ENCODE measurements at regions not wholly inside any gene's neighbourhood (a gene's known extent, or its start where the extent isn't known, plus 50 kb on each side); places are given as distances from the start of the nearest gene placed in this dataset.

DNA sequence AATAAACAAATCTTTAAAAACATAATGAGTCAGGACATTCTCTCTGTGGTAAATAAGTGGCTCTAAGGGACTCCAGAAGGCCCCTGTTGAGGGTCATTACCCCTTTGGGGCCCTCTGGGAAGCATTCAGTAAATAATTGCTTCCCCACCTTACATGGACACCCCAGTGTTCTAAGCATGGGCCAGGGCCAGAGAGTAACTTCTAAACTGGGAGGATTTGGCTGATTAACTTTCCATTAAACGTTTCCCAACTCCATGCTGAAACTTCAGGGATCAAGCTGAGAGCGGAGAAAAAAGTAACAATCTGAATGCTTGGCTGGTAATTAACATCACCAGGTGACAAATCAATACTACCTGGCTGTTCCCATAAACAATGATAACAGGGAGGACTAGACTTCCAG lies 783.9 kb upstream of the LRRC4C start:
- Histone ChIP-seq H3K27ac (no peak overlapping the region), H3K36me3 (no peaks in the 10 kb centered on the region), H3K27me3 (no peaks in the 10 kb centered on the region), H3K4me3 (no peak overlapping the region), H3K9me3 (no peaks in the 10 kb centered on the region), H3K4me1 (no peaks in the 10 kb centered on the region), H3K9ac (ENCODE audit: low read depth in 2 of 2, low read length in 2 of 2) (no peak overlapping the region)
- DNase-seq: no peak
- intact Hi-C loops (cut with DNase I): no loop called here
- TF ChIP-seq, protein P1, sequence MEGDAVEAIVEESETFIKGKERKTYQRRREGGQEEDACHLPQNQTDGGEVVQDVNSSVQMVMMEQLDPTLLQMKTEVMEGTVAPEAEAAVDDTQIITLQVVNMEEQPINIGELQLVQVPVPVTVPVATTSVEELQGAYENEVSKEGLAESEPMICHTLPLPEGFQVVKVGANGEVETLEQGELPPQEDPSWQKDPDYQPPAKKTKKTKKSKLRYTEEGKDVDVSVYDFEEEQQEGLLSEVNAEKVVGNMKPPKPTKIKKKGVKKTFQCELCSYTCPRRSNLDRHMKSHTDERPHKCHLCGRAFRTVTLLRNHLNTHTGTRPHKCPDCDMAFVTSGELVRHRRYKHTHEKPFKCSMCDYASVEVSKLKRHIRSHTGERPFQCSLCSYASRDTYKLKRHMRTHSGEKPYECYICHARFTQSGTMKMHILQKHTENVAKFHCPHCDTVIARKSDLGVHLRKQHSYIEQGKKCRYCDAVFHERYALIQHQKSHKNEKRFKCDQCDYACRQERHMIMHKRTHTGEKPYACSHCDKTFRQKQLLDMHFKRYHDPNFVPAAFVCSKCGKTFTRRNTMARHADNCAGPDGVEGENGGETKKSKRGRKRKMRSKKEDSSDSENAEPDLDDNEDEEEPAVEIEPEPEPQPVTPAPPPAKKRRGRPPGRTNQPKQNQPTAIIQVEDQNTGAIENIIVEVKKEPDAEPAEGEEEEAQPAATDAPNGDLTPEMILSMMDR (IDR thresholded peaks at IDR 0.05): no peak

DNA sequence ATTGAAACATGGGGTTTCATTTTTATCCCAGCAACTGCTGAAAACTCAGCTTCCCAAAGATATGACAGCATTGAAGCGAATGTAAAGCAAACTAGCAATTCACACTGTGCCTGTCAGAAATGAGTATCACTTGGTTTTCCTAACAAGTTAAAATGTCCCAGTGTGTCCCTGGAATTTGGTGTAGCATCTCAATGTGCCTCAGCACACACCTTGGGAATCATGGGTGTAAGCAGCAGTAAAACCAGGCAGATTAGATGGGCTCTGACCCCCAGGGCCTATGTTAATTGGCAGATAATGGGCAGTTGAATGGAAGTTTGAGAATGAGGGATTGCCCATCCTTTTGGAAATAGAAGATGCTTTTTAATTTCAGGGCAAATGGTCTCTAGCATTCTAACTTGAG lies 784.9 kb upstream of the LRRC4C start:
- no peak overlapping the region for H3K9ac ChIP-seq (ENCODE audit: low read depth in 2 of 2, low read length in 2 of 2)
- H3K9me3 ChIP-seq: no peaks in the 10 kb centered on the region
- no peak overlapping the region for H3K4me3 ChIP-seq
- no peaks in the 10 kb centered on the region for H3K27me3 ChIP-seq
- no peaks in the 10 kb centered on the region for H3K4me1 ChIP-seq
- intact Hi-C loops (cut with DNase I): no loop called here
- H3K36me3 ChIP-seq: no peaks in the 10 kb centered on the region
- TF ChIP-seq, protein P1 (IDR thresholded peaks at IDR 0.05): no peak
- DNase-seq: no peak
- no peak overlapping the region for H3K27ac ChIP-seq

DNA sequence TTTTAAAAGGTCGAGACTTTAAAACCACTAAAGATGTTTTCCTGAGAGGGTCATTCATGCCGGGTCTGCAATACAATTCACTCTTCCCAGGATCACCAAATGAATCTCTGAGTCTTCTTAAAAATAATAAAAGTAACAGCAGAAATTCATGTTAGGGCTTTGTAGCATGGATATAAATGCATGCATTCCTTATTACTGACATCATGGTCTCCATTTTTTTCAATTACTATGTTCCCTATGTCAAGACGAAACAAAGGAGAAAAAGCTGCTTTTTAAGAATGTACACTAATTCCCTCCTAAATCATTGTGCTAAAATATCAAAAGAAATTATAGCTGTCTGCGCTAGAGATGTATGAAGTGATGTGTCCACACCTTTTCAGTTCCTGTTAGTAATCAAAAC lies 789.9 kb upstream of the LRRC4C start:
- Histone ChIP-seq H3K9ac (ENCODE audit: low read depth in 2 of 2, low read length in 2 of 2) (no peak overlapping the region), H3K9me3 (no peaks in the 10 kb centered on the region), H3K27me3 (no peaks in the 10 kb centered on the region), H3K36me3 (no peaks in the 10 kb centered on the region), H3K4me1 (no peaks in the 10 kb centered on the region), H3K27ac (no peak overlapping the region), H3K4me3 (no peak overlapping the region)
- no peak for DNase-seq
- intact Hi-C loops (cut with DNase I): no loop called here
- TF ChIP-seq, protein P1 (IDR thresholded peaks at IDR 0.05): no peak

DNA sequence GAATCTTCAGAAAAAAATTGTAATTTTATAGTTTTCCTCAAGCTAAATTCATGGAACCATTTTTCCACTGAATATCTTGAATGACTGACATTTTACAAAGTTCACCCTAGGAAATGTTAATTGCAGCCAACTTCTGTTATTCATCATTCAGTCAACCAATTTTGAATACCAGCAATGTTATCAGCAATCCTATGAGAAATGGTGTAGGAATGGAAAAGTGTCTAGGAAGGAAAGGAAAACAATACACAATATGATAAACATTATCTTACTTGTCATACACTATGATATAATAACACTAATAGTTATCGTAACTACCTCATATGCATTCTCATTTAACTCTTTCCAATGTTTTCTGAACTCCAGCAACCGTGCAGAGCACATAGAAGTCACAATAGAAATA lies 790.5 kb upstream of the LRRC4C start:
- TF ChIP-seq, protein P1 (IDR thresholded peaks at IDR 0.05): no peak
- no peak for DNase-seq
- Histone ChIP-seq H3K4me3 (no peak overlapping the region), H3K9ac (ENCODE audit: low read depth in 2 of 2, low read length in 2 of 2) (no peak overlapping the region), H3K4me1 (no peaks in the 10 kb centered on the region), H3K27me3 (no peaks in the 10 kb centered on the region), H3K9me3 (no peaks in the 10 kb centered on the region), H3K27ac (no peak overlapping the region), H3K36me3 (no peaks in the 10 kb centered on the region)
- intact Hi-C loops (cut with DNase I): no loop called here

DNA sequence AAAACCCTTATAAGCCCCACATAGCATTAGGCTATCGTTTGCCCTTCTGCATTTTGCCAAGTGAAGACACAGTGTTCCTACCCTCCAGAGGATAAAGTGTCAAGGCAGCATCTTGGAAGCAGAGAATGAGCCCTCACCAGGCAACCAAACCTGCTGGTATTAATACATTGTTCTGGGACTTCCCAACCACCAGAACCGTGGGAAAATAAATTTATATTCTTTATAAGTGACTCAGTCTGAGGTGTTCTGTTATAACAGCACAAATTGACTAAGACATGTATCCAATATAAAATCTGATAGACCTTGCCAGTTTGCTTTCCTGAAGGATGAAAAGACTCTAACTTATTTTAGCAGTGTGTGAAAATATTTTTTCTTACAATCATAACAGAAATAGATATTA lies 792.5 kb upstream of the LRRC4C start:
- Histone ChIP-seq H3K4me1 (no peaks in the 10 kb centered on the region), H3K27me3 (no peaks in the 10 kb centered on the region), H3K36me3 (no peaks in the 10 kb centered on the region), H3K27ac (no peak overlapping the region), H3K9me3 (no peaks in the 10 kb centered on the region), H3K9ac (ENCODE audit: low read depth in 2 of 2, low read length in 2 of 2) (no peak overlapping the region), H3K4me3 (no peak overlapping the region)
- no peak for DNase-seq
- TF ChIP-seq, protein P1 (IDR thresholded peaks at IDR 0.05): no peak
- intact Hi-C loops (cut with DNase I): no loop called here

DNA sequence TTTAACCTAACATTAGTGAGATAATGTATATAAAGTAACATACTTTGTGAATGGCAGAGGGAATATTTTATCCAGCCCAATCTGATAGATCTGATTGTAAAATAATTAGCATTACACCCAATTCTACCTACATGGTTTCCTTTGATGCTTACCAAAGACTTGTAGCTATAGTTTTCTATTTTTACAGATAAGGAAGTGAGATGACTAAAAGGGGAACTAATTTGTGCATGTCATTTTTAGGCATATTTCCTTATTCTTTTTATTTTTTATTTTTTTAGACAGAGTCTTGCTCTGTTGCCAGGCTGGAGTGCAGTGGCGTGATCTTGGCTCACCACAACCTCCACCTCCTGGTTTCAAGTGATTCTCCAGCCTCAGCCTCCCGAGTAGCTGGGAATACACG lies 793.7 kb upstream of the LRRC4C start:
- Histone ChIP-seq H3K9ac (ENCODE audit: low read depth in 2 of 2, low read length in 2 of 2) (no peak overlapping the region), H3K4me3 (no peak overlapping the region), H3K27me3 (no peaks in the 10 kb centered on the region), H3K9me3 (no peaks in the 10 kb centered on the region), H3K4me1 (no peaks in the 10 kb centered on the region), H3K36me3 (no peaks in the 10 kb centered on the region), H3K27ac (no peak overlapping the region)
- intact Hi-C loops (cut with DNase I): no loop called here
- DNase-seq: no peak
- TF ChIP-seq, protein P1 (IDR thresholded peaks at IDR 0.05): no peak
